ENCODE measurements at regions not wholly inside any gene's neighbourhood (a gene's known extent, or its start where the extent isn't known, plus 50 kb on each side); places are given as distances from the start of the nearest gene placed in this dataset.
"Not testable (repeated sequence)": the region's sequence is repeated elsewhere in the genome, so short reads cannot be mapped to it uniquely, and the experiment has no call there.

- H2BK120ac ChIP-seq (ENCODE audit: low read depth, low read length), result no peak overlapping the region
- no peaks in the 10 kb centered on the region for H3K79me1 ChIP-seq (replicated peaks; ENCODE audit: low read length, poor library complexity, severe bottlenecking)
- H3K14ac ChIP-seq (ENCODE audit: low read length in 2 of 2), result no peak overlapping the region
- WGBS, result 79% methylated on average over 8 of the region's 8 CpGs
- no peak overlapping the region for H3K23ac ChIP-seq (ENCODE audit: low read length in 2 of 2)
- H3K9me3 ChIP-seq (ENCODE audit: control insufficient read depth, low read length), result peaks cover 7% of the 10 kb centered on the region
- no peaks in the 10 kb centered on the region for H3K27me3 ChIP-seq (ENCODE audit: control insufficient read depth in 1 of 2, insufficient read depth in 1 of 2, low read length in 2 of 2)
- DNase-seq, result no peak
- no peaks in the 10 kb centered on the region for H3K36me3 ChIP-seq (ENCODE audit: control insufficient read depth in 1 of 2, insufficient read depth in 2 of 2, low read depth in 1 of 2, low read length in 2 of 2)
- H3K4me2 ChIP-seq (ENCODE audit: low read length, poor library complexity, severe bottlenecking), result no peak overlapping the region
- no peak overlapping the region for H2BK12ac ChIP-seq (ENCODE audit: low read length in 2 of 2)
- no peak overlapping the region for H2BK15ac ChIP-seq (ENCODE audit: low read depth, poor library complexity, severe bottlenecking)
- no peak overlapping the region for H3K9ac ChIP-seq (ENCODE audit: low read length)
- no peak overlapping the region for H3K4ac ChIP-seq (ENCODE audit: low read depth in 1 of 2, low read length in 2 of 2)
- no peaks in the 10 kb centered on the region for H3K4me1 ChIP-seq (ENCODE audit: control insufficient read depth, insufficient read depth, low read depth, low read length)
- H4K91ac ChIP-seq (ENCODE audit: low read length), result no peak overlapping the region
- H4K8ac ChIP-seq (ENCODE audit: low read length), result no peak overlapping the region
- no peak overlapping the region for H3K27ac ChIP-seq (ENCODE audit: low read length, poor library complexity, severe bottlenecking)
- H3K18ac ChIP-seq (ENCODE audit: low read depth in 1 of 2, low read length in 2 of 2), result no peak overlapping the region
- H2AFZ ChIP-seq (ENCODE audit: low read depth, low read length), result no peak overlapping the region
- H2BK5ac ChIP-seq (ENCODE audit: low read depth, low read length, poor library complexity, severe bottlenecking), result no peak overlapping the region
- H3K4me3 ChIP-seq (ENCODE audit: insufficient read depth in 1 of 2, low read depth in 1 of 2, low read length in 2 of 2), result no peak overlapping the region
- no peak overlapping the region for H2AK5ac ChIP-seq (ENCODE audit: low read length, severe bottlenecking)
Measured at GRCh38 chr3:27610800-27611525, 111.2 kb downstream of the EOMES start.

- H4K8ac ChIP-seq (ENCODE audit: low read length), result no peak overlapping the region
- no peak overlapping the region for H3K4ac ChIP-seq (ENCODE audit: low read depth in 1 of 2, low read length in 2 of 2)
- H2AFZ ChIP-seq (ENCODE audit: low read depth, low read length), result no peak overlapping the region
- no peak overlapping the region for H3K18ac ChIP-seq (ENCODE audit: low read depth in 1 of 2, low read length in 2 of 2)
- H3K79me1 ChIP-seq (replicated peaks; ENCODE audit: low read length, poor library complexity, severe bottlenecking), result no peaks in the 10 kb centered on the region
- no peaks in the 10 kb centered on the region for H3K4me1 ChIP-seq (ENCODE audit: control insufficient read depth, insufficient read depth, low read depth, low read length)
- no peak overlapping the region for H2BK12ac ChIP-seq (ENCODE audit: low read length in 2 of 2)
- no peaks in the 10 kb centered on the region for H3K27me3 ChIP-seq (ENCODE audit: control insufficient read depth in 1 of 2, insufficient read depth in 1 of 2, low read length in 2 of 2)
- no peak overlapping the region for H4K91ac ChIP-seq (ENCODE audit: low read length)
- no peak overlapping the region for H3K4me2 ChIP-seq (ENCODE audit: low read length, poor library complexity, severe bottlenecking)
- H2BK5ac ChIP-seq (ENCODE audit: low read depth, low read length, poor library complexity, severe bottlenecking), result no peak overlapping the region
- no peak for DNase-seq
- no peak overlapping the region for H3K14ac ChIP-seq (ENCODE audit: low read length in 2 of 2)
- H2BK15ac ChIP-seq (ENCODE audit: low read depth, poor library complexity, severe bottlenecking), result no peak overlapping the region
- H2BK120ac ChIP-seq (ENCODE audit: low read depth, low read length), result no peak overlapping the region
- H3K23ac ChIP-seq (ENCODE audit: low read length in 2 of 2), result no peak overlapping the region
- H3K4me3 ChIP-seq (ENCODE audit: insufficient read depth in 1 of 2, low read depth in 1 of 2, low read length in 2 of 2), result no peak overlapping the region
- no peak overlapping the region for H3K9ac ChIP-seq (ENCODE audit: low read length)
- H3K27ac ChIP-seq (ENCODE audit: low read length, poor library complexity, severe bottlenecking), result no peak overlapping the region
- H3K9me3 ChIP-seq (ENCODE audit: control insufficient read depth, low read length), result no peaks in the 10 kb centered on the region
- no peaks in the 10 kb centered on the region for H3K36me3 ChIP-seq (ENCODE audit: control insufficient read depth in 1 of 2, insufficient read depth in 2 of 2, low read depth in 1 of 2, low read length in 2 of 2)
- no peak overlapping the region for H2AK5ac ChIP-seq (ENCODE audit: low read length, severe bottlenecking)
- WGBS, result no CpG with 5 or more reads among the region's 1 CpG
Measured at GRCh38 chr3:27607370-27607769, 114.8 kb downstream of the EOMES start.

GRCh38 chr3:27606537-27606936 lies 115.6 kb downstream of the EOMES start:
- no peak overlapping the region for H4K91ac ChIP-seq (ENCODE audit: low read length)

GRCh38 chr3:27601311-27601710 lies 117.1 kb upstream of the SLC4A7 start:
- not testable (repeated sequence) for H4K91ac ChIP-seq (ENCODE audit: low read length); H3K18ac ChIP-seq (ENCODE audit: low read depth in 1 of 2, low read length in 2 of 2); H3K27ac ChIP-seq (ENCODE audit: low read length, poor library complexity, severe bottlenecking); H3K14ac ChIP-seq (ENCODE audit: low read length in 2 of 2); H3K9me3 ChIP-seq (ENCODE audit: control insufficient read depth, low read length); H3K4me3 ChIP-seq (ENCODE audit: insufficient read depth in 1 of 2, low read depth in 1 of 2, low read length in 2 of 2); H2AFZ ChIP-seq (ENCODE audit: low read depth, low read length); DNase-seq; H2BK5ac ChIP-seq (ENCODE audit: low read depth, low read length, poor library complexity, severe bottlenecking); H3K79me1 ChIP-seq (replicated peaks; ENCODE audit: low read length, poor library complexity, severe bottlenecking); H3K4me1 ChIP-seq (ENCODE audit: control insufficient read depth, insufficient read depth, low read depth, low read length); H3K23ac ChIP-seq (ENCODE audit: low read length in 2 of 2); H3K36me3 ChIP-seq (ENCODE audit: control insufficient read depth in 1 of 2, insufficient read depth in 2 of 2, low read depth in 1 of 2, low read length in 2 of 2); H2BK120ac ChIP-seq (ENCODE audit: low read depth, low read length); H4K8ac ChIP-seq (ENCODE audit: low read length); H2BK12ac ChIP-seq (ENCODE audit: low read length in 2 of 2); H3K9ac ChIP-seq (ENCODE audit: low read length); H3K4ac ChIP-seq (ENCODE audit: low read depth in 1 of 2, low read length in 2 of 2); H2BK15ac ChIP-seq (ENCODE audit: low read depth, poor library complexity, severe bottlenecking); H2AK5ac ChIP-seq (ENCODE audit: low read length, severe bottlenecking); H3K27me3 ChIP-seq (ENCODE audit: control insufficient read depth in 1 of 2, insufficient read depth in 1 of 2, low read length in 2 of 2); H3K4me2 ChIP-seq (ENCODE audit: low read length, poor library complexity, severe bottlenecking)
- 96% methylated on average over 3 of the region's 3 CpGs for WGBS

More at GRCh38 chr3:27606537-27606936, 115.6 kb downstream of the EOMES start:
- H3K27me3 ChIP-seq (ENCODE audit: control insufficient read depth in 1 of 2, insufficient read depth in 1 of 2, low read length in 2 of 2), result no peaks in the 10 kb centered on the region
- WGBS, result 78% methylated on average over 3 of the region's 3 CpGs
- no peaks in the 10 kb centered on the region for H3K4me1 ChIP-seq (ENCODE audit: control insufficient read depth, insufficient read depth, low read depth, low read length)
- H3K23ac ChIP-seq (ENCODE audit: low read length in 2 of 2), result no peak overlapping the region
- H2BK120ac ChIP-seq (ENCODE audit: low read depth, low read length), result no peak overlapping the region
- H4K8ac ChIP-seq (ENCODE audit: low read length), result no peak overlapping the region
- no peak overlapping the region for H3K14ac ChIP-seq (ENCODE audit: low read length in 2 of 2)
- H3K18ac ChIP-seq (ENCODE audit: low read depth in 1 of 2, low read length in 2 of 2), result no peak overlapping the region
- no peak overlapping the region for H2BK5ac ChIP-seq (ENCODE audit: low read depth, low read length, poor library complexity, severe bottlenecking)
- no peak overlapping the region for H3K9ac ChIP-seq (ENCODE audit: low read length)
- no peaks in the 10 kb centered on the region for H3K36me3 ChIP-seq (ENCODE audit: control insufficient read depth in 1 of 2, insufficient read depth in 2 of 2, low read depth in 1 of 2, low read length in 2 of 2)
- no peaks in the 10 kb centered on the region for H3K79me1 ChIP-seq (replicated peaks; ENCODE audit: low read length, poor library complexity, severe bottlenecking)
- no peak overlapping the region for H2BK15ac ChIP-seq (ENCODE audit: low read depth, poor library complexity, severe bottlenecking)
- no peak for DNase-seq
- H2AK5ac ChIP-seq (ENCODE audit: low read length, severe bottlenecking), result no peak overlapping the region
- no peak overlapping the region for H3K4me3 ChIP-seq (ENCODE audit: insufficient read depth in 1 of 2, low read depth in 1 of 2, low read length in 2 of 2)
- no peaks in the 10 kb centered on the region for H3K9me3 ChIP-seq (ENCODE audit: control insufficient read depth, low read length)
- H3K4me2 ChIP-seq (ENCODE audit: low read length, poor library complexity, severe bottlenecking), result no peak overlapping the region
- no peak overlapping the region for H2AFZ ChIP-seq (ENCODE audit: low read depth, low read length)
- H3K4ac ChIP-seq (ENCODE audit: low read depth in 1 of 2, low read length in 2 of 2), result no peak overlapping the region
- no peak overlapping the region for H2BK12ac ChIP-seq (ENCODE audit: low read length in 2 of 2)
- no peak overlapping the region for H3K27ac ChIP-seq (ENCODE audit: low read length, poor library complexity, severe bottlenecking)
